ENCODE measurements at regions not wholly inside any gene's neighbourhood (a gene's known extent, or its start where the extent isn't known, plus 50 kb on each side); places are given as distances from the start of the nearest gene placed in this dataset.

DNA sequence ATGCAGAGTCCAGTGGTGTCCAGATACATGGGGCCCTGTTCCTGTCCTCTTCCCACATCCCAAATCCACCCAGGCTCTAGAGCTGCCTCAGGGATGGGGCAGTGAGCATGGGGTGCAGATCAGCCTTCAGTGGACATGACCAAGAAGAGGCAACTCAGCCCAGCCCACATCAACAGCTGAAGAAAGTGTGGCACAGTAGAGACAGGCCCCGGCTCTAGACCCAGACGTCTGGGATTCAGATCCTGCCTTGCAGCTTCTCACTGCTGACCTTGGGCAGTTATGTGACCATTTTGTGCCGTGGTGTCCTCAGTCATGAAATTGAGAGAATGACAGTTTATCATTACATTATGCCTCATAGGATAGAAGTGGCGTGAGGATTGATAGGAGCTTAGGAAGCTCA lies 54.6 kb upstream of the CST7 start:
- H3K4me1 ChIP-seq (ENCODE audit: low read depth, poor library complexity, severe bottlenecking) = no peaks in the 10 kb centered on the region
- H3K27ac ChIP-seq = no peak overlapping the region
- no peak overlapping the region for H3K4me2 ChIP-seq
- H3K27me3 ChIP-seq (ENCODE audit: insufficient read depth, low read depth) = no peaks in the 10 kb centered on the region
- no peaks in the 10 kb centered on the region for H3K79me2 ChIP-seq (ENCODE audit: insufficient read depth, low read depth)
- TF ChIP-seq CTCF (conservative IDR thresholded peaks at IDR 0.05; ENCODE audit: low read depth, low read length) = no peak
- H3K9ac ChIP-seq = no peak overlapping the region
- no peak overlapping the region for H3K4me3 ChIP-seq (IDR thresholded peaks at IDR 0.05; ENCODE audit: insufficient read depth, low read depth, low read length)
- no peaks in the 10 kb centered on the region for H3K36me3 ChIP-seq (ENCODE audit: insufficient read depth)
- no peak overlapping the region for H2AFZ ChIP-seq (ENCODE audit: low read depth)
- H4K20me1 ChIP-seq (ENCODE audit: insufficient read depth) = no peaks in the 10 kb centered on the region

- H3K36me3 ChIP-seq (ENCODE audit: insufficient read depth) = no peaks in the 10 kb centered on the region
- H4K20me1 ChIP-seq (ENCODE audit: insufficient read depth) = no peaks in the 10 kb centered on the region
- no peaks in the 10 kb centered on the region for H3K79me2 ChIP-seq (ENCODE audit: insufficient read depth, low read depth)
- H3K27me3 ChIP-seq (ENCODE audit: insufficient read depth, low read depth) = no peaks in the 10 kb centered on the region
- H3K4me1 ChIP-seq (ENCODE audit: low read depth, poor library complexity, severe bottlenecking) = peaks cover 2% of the 10 kb centered on the region
- H3K27ac ChIP-seq = no peak overlapping the region
- no peak overlapping the region for H2AFZ ChIP-seq (ENCODE audit: low read depth)
- H3K9ac ChIP-seq = no peak overlapping the region
- H3K4me2 ChIP-seq = no peak overlapping the region
- H3K4me3 ChIP-seq (IDR thresholded peaks at IDR 0.05; ENCODE audit: insufficient read depth, low read depth, low read length) = no peak overlapping the region
- TF ChIP-seq CTCF (conservative IDR thresholded peaks at IDR 0.05; ENCODE audit: low read depth, low read length) = no peak
Measured at GRCh38 chr20:24894967-24895366, 54.1 kb upstream of the CST7 start.

- no peak for TF ChIP-seq CTCF (conservative IDR thresholded peaks at IDR 0.05; ENCODE audit: low read depth, low read length)
- Histone ChIP-seq H3K4me2 (no peak overlapping the region), H3K79me2 (ENCODE audit: insufficient read depth, low read depth) (no peaks in the 10 kb centered on the region), H3K27me3 (ENCODE audit: insufficient read depth, low read depth) (no peaks in the 10 kb centered on the region), H3K4me1 (ENCODE audit: low read depth, poor library complexity, severe bottlenecking) (peaks cover 7% of the 10 kb centered on the region), H4K20me1 (ENCODE audit: insufficient read depth) (no peaks in the 10 kb centered on the region), H3K27ac (no peak overlapping the region), H2AFZ (ENCODE audit: low read depth) (no peak overlapping the region), H3K4me3 (IDR thresholded peaks at IDR 0.05; ENCODE audit: insufficient read depth, low read depth, low read length) (no peak overlapping the region), H3K9ac (no peak overlapping the region), H3K36me3 (ENCODE audit: insufficient read depth) (no peaks in the 10 kb centered on the region)
Measured at GRCh38 chr20:24895431-24895830, 53.6 kb upstream of the CST7 start.

- Histone ChIP-seq H3K27ac (no peak overlapping the region), H2AFZ (ENCODE audit: low read depth) (no peak overlapping the region), H3K9ac (no peak overlapping the region), H3K4me3 (IDR thresholded peaks at IDR 0.05; ENCODE audit: insufficient read depth, low read depth, low read length) (no peak overlapping the region), H3K27me3 (ENCODE audit: insufficient read depth, low read depth) (no peaks in the 10 kb centered on the region), H3K36me3 (ENCODE audit: insufficient read depth) (no peaks in the 10 kb centered on the region), H3K4me2 (no peak overlapping the region), H3K4me1 (ENCODE audit: low read depth, poor library complexity, severe bottlenecking) (peaks cover 9% of the 10 kb centered on the region), H4K20me1 (ENCODE audit: insufficient read depth) (no peaks in the 10 kb centered on the region), H3K79me2 (ENCODE audit: insufficient read depth, low read depth) (no peaks in the 10 kb centered on the region)
- no peak for TF ChIP-seq CTCF (conservative IDR thresholded peaks at IDR 0.05; ENCODE audit: low read depth, low read length)
Measured at GRCh38 chr20:24895898-24896658, 53.0 kb upstream of the CST7 start.
